ENCODE measurements at regions not wholly inside any gene's neighbourhood (a gene's known extent, or its start where the extent isn't known, plus 50 kb on each side); places are given as distances from the start of the nearest gene placed in this dataset.
"Not testable (repeated sequence)": the region's sequence is repeated elsewhere in the genome, so short reads cannot be mapped to it uniquely, and the experiment has no call there.

DNA sequence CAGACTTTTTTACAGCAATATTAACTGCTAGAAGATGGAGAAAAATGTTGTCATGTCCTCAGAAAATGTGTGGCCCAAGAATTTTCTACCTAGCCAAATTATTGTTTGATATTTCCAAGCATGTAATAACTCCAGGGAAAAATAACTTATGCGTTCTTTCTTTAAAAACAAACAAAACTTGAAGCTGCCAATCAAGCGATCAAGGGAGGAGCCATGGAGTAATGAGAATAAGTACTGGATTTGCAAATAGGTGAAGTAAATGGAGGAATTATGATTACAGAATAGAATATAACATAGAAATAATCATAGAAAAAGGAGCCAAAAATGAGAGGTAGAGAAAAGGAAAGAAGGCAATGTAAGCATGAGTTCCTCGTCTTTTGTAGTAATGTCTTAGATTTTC, 225.3 kb downstream of the DLEU7 start:
- Histone ChIP-seq H3K36me3 (ENCODE audit: control insufficient read depth in 1 of 2, insufficient read depth in 2 of 2, low read length in 1 of 2) (no peaks in the 10 kb centered on the region), H3K4me3 (ENCODE audit: low read length in 2 of 2) (no peak overlapping the region), H3K27ac (ENCODE audit: low read depth in 1 of 2, low read length in 2 of 2) (no peak overlapping the region), H3K9me3 (ENCODE audit: control insufficient read depth, low read length) (no peaks in the 10 kb centered on the region), H3K4me1 (ENCODE audit: control insufficient read depth in 1 of 2, insufficient read depth in 2 of 2, low read length in 2 of 2) (no peaks in the 10 kb centered on the region), H3K27me3 (ENCODE audit: control insufficient read depth in 1 of 2, insufficient read depth in 2 of 2, low read length in 1 of 2) (no peaks in the 10 kb centered on the region)
- WGBS, 2 donors, result 90 to 92% methylated on average over 3 of the region's 3 CpGs
- no peak for DNase-seq
- intact Hi-C loops (cut with DNase I), result no loop called here
- ATAC-seq (ENCODE audit: low FRiP score), result no peak

- intact Hi-C loops (cut with DNase I), result no loop called here
- peaks cover 3 to 5% of the 10 kb centered on the region in 2 donors for H3K4me1 ChIP-seq (ENCODE audit: control insufficient read depth in 1 of 2, insufficient read depth in 2 of 2, low read length in 2 of 2)
- no peaks in the 10 kb centered on the region for H3K27me3 ChIP-seq (ENCODE audit: control insufficient read depth in 1 of 2, insufficient read depth in 2 of 2, low read length in 1 of 2)
- DNase-seq (peak in 1 of 2 donors; percentile 57), ATAC-seq (ENCODE audit: low FRiP score) (no peak)
- H3K36me3 ChIP-seq (ENCODE audit: control insufficient read depth in 1 of 2, insufficient read depth in 2 of 2, low read length in 1 of 2), result no peaks in the 10 kb centered on the region
- H3K4me3 ChIP-seq (ENCODE audit: low read length in 2 of 2), result no peak overlapping the region
- H3K9me3 ChIP-seq (ENCODE audit: control insufficient read depth, low read length), result no peaks in the 10 kb centered on the region
- H3K27ac ChIP-seq (ENCODE audit: low read depth in 1 of 2, low read length in 2 of 2), result no peak overlapping the region
- 86 to 93% methylated on average over 3 of the region's 3 CpGs for WGBS, 2 donors
These were observed 217.4 kb downstream of the DLEU7 start for GRCh38 chr13:50626101-50626547.

DNA sequence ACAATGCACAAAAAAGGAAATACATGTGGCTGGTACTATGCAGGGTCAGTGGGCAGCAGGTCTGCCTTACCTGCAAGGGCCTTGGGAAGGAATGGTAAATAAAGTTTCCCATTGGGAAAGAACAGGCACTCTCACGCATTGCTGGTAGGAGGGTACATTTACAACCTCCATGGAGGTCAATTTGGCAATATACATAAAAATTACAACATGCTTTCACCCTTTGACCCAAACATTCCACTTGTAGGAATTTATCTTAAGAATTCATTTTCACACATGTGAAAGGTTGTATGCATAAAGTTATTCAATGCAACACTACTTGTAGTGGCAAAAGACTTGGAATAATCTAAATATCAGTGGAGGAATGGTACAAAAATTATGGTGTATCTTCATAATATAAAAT, 216.4 kb downstream of the DLEU7 start:
- Histone ChIP-seq H3K27me3 (ENCODE audit: control insufficient read depth in 1 of 2, insufficient read depth in 2 of 2, low read length in 1 of 2) (no peaks in the 10 kb centered on the region), H3K9me3 (ENCODE audit: control insufficient read depth, low read length) (no peaks in the 10 kb centered on the region), H3K4me3 (ENCODE audit: low read length in 2 of 2) (no peak overlapping the region), H3K27ac (ENCODE audit: low read depth in 1 of 2, low read length in 2 of 2) (no peak overlapping the region), H3K4me1 (ENCODE audit: control insufficient read depth in 1 of 2, insufficient read depth in 2 of 2, low read length in 2 of 2) (peaks cover 3 to 5% of the 10 kb centered on the region in 2 donors), H3K36me3 (ENCODE audit: control insufficient read depth in 1 of 2, insufficient read depth in 2 of 2, low read length in 1 of 2) (no peaks in the 10 kb centered on the region)
- ATAC-seq (ENCODE audit: low FRiP score) (no peak), DNase-seq (no peak)
- WGBS, 2 donors, result 97% methylated on average over 1 of the region's 1 CpG
- intact Hi-C loops (cut with DNase I), result no loop called here

DNA sequence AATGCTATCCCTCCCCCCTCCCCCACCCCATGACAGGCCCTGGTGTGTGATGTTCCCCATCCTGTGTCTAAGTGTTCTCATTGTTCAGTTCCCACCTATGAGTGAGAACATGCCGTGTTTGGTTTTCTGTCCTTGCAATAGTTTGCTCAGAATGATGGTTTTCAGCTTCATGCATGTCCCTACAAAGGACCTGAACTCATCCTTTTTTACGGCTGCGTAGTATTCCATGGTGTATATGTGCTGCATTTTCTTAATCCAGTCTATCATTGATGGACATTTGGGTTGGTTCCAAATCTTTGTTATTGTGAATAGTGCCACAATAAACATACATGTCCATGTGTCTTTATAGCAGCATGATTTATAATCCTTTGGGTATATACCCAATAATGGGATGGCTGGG, 215.0 kb downstream of the DLEU7 start:
- DNase-seq; intact Hi-C loops (cut with DNase I); H3K4me3 ChIP-seq (ENCODE audit: low read length in 2 of 2); H3K36me3 ChIP-seq (ENCODE audit: control insufficient read depth in 1 of 2, insufficient read depth in 2 of 2, low read length in 1 of 2); H3K4me1 ChIP-seq (ENCODE audit: control insufficient read depth in 1 of 2, insufficient read depth in 2 of 2, low read length in 2 of 2); H3K27me3 ChIP-seq (ENCODE audit: control insufficient read depth in 1 of 2, insufficient read depth in 2 of 2, low read length in 1 of 2); H3K9me3 ChIP-seq (ENCODE audit: control insufficient read depth, low read length); ATAC-seq (ENCODE audit: low FRiP score); H3K27ac ChIP-seq (ENCODE audit: low read depth in 1 of 2, low read length in 2 of 2): not testable (repeated sequence)
- 97% methylated on average over 3 of the region's 3 CpGs for WGBS, 2 donors

DNA sequence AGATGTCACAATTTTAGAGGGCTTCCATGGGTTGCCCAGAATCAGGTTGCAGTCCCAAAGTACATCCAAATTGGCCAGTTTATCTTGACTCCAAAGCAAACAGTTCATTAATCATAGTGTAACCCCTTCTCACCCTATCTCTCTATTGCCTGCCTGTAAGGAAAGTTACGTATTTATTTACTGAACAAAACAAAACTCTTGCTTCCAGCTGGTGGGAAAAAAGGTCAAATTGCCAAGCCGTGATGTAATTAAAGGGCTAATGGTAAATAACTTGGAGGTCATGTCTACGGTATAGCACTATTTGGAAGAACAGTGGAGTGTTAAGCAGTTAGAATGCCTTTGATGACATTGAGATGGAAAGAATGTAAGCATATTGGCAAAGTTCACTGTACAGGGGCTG, 214.0 kb downstream of the DLEU7 start:
- ATAC-seq (ENCODE audit: low FRiP score) (no peak), DNase-seq (no peak)
- no peaks in the 10 kb centered on the region for H3K9me3 ChIP-seq (ENCODE audit: control insufficient read depth, low read length)
- H3K4me1 ChIP-seq (ENCODE audit: control insufficient read depth in 1 of 2, insufficient read depth in 2 of 2, low read length in 2 of 2), result peaks cover 3 to 5% of the 10 kb centered on the region in 2 donors
- no peak overlapping the region for H3K27ac ChIP-seq (ENCODE audit: low read depth in 1 of 2, low read length in 2 of 2)
- 20 to 24% methylated on average over 3 of the region's 3 CpGs for WGBS, 2 donors
- H3K36me3 ChIP-seq (ENCODE audit: control insufficient read depth in 1 of 2, insufficient read depth in 2 of 2, low read length in 1 of 2), result no peaks in the 10 kb centered on the region
- H3K4me3 ChIP-seq (ENCODE audit: low read length in 2 of 2), result no peak overlapping the region
- intact Hi-C loops (cut with DNase I), result no loop called here
- no peaks in the 10 kb centered on the region for H3K27me3 ChIP-seq (ENCODE audit: control insufficient read depth in 1 of 2, insufficient read depth in 2 of 2, low read length in 1 of 2)

- WGBS, 2 donors, result 30 to 35% methylated on average over 4 of the region's 4 CpGs
- no peak for DNase-seq
- Histone ChIP-seq H3K9me3 (ENCODE audit: control insufficient read depth, low read length) (no peaks in the 10 kb centered on the region), H3K36me3 (ENCODE audit: control insufficient read depth in 1 of 2, insufficient read depth in 2 of 2, low read length in 1 of 2) (no peaks in the 10 kb centered on the region), H3K27me3 (ENCODE audit: control insufficient read depth in 1 of 2, insufficient read depth in 2 of 2, low read length in 1 of 2) (no peaks in the 10 kb centered on the region), H3K4me3 (ENCODE audit: low read length in 2 of 2) (no peak overlapping the region), H3K4me1 (ENCODE audit: control insufficient read depth in 1 of 2, insufficient read depth in 2 of 2, low read length in 2 of 2) (peaks cover 3 to 5% of the 10 kb centered on the region in 2 donors), H3K27ac (ENCODE audit: low read depth in 1 of 2, low read length in 2 of 2) (peak overlapping the region in 1 of 2 donors; percentile 30)
- ATAC-seq (ENCODE audit: low FRiP score), result no peak
- intact Hi-C loops (cut with DNase I), result no loop called here
These were observed 213.5 kb downstream of the DLEU7 start for GRCh38 chr13:50629966-50630365.

DNA sequence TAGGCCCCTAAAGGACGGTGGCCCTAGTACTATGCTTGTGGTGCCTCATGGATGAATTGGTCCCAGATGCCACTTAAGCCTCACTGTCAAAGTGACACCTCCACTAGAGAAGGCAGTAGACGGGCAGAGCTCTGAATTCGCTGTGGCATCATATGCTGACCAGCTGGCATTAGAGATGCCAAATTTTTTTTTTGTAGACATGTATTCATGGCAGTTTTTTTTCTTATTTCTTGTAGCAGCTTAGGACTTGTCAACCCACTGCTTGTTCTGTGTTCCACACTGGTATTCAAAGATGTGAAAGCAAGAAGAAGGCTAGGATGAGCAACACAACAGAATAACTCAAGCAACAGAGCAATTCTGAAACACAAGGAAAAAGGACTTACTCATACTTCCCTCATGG, 212.5 kb downstream of the DLEU7 start:
- Histone ChIP-seq H3K36me3 (ENCODE audit: control insufficient read depth in 1 of 2, insufficient read depth in 2 of 2, low read length in 1 of 2) (no peaks in the 10 kb centered on the region), H3K27me3 (ENCODE audit: control insufficient read depth in 1 of 2, insufficient read depth in 2 of 2, low read length in 1 of 2) (no peaks in the 10 kb centered on the region), H3K9me3 (ENCODE audit: control insufficient read depth, low read length) (no peaks in the 10 kb centered on the region), H3K4me1 (ENCODE audit: control insufficient read depth in 1 of 2, insufficient read depth in 2 of 2, low read length in 2 of 2) (peaks cover 3 to 5% of the 10 kb centered on the region in 2 donors), H3K4me3 (ENCODE audit: low read length in 2 of 2) (no peak overlapping the region), H3K27ac (ENCODE audit: low read depth in 1 of 2, low read length in 2 of 2) (no peak overlapping the region)
- DNase-seq, result no peak
- WGBS, 2 donors, result 93 to 99% methylated on average over 3 of the region's 3 CpGs
- ATAC-seq (ENCODE audit: low FRiP score), result no peak
- intact Hi-C loops (cut with DNase I), result no loop called here

GRCh38 chr13:50634339-50634738, 209.2 kb downstream of the DLEU7 start:
- Histone ChIP-seq H3K27me3 (ENCODE audit: control insufficient read depth in 1 of 2, insufficient read depth in 2 of 2, low read length in 1 of 2) (no peaks in the 10 kb centered on the region), H3K4me1 (ENCODE audit: control insufficient read depth in 1 of 2, insufficient read depth in 2 of 2, low read length in 2 of 2) (peaks cover under 1 to 5% of the 10 kb centered on the region in 2 donors), H3K27ac (ENCODE audit: low read depth in 1 of 2, low read length in 2 of 2) (no peak overlapping the region), H3K4me3 (ENCODE audit: low read length in 2 of 2) (no peak overlapping the region), H3K36me3 (ENCODE audit: control insufficient read depth in 1 of 2, insufficient read depth in 2 of 2, low read length in 1 of 2) (no peaks in the 10 kb centered on the region), H3K9me3 (ENCODE audit: control insufficient read depth, low read length) (no peaks in the 10 kb centered on the region)
- 98 to 99% methylated on average over 3 of the region's 3 CpGs for WGBS, 2 donors
- intact Hi-C loops (cut with DNase I), result no loop called here
- DNase-seq, result no peak
- no peak for ATAC-seq (ENCODE audit: low FRiP score)

DNA sequence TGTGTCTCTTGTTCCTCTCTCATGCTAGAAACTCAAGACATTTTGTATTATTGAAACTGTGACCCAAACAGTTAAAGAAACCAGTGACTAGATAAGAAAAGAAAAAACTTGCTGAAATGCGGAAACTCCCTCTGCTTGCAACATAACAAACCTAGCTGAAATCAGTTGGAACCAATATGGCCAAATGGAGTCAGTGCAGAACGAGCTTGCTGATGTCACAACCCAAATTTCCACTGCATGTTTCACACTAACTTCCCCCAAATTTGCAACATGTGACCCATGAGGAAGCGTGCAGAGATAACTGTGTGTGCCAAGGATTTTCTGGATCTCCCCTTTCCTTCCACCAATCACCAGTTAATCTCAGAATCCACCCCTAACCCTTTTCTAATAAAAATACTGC, 208.0 kb downstream of the DLEU7 start:
- no peaks in the 10 kb centered on the region for H3K27me3 ChIP-seq (ENCODE audit: control insufficient read depth in 1 of 2, insufficient read depth in 2 of 2, low read length in 1 of 2)
- H3K4me1 ChIP-seq (ENCODE audit: control insufficient read depth in 1 of 2, insufficient read depth in 2 of 2, low read length in 2 of 2), result no peaks in the 10 kb centered on the region
- H3K27ac ChIP-seq (ENCODE audit: low read depth in 1 of 2, low read length in 2 of 2), result no peak overlapping the region
- DNase-seq (no peak), ATAC-seq (ENCODE audit: low FRiP score) (peak; percentile 90)
- 67 to 68% methylated on average over 3 of the region's 3 CpGs for WGBS, 2 donors
- intact Hi-C loops (cut with DNase I), result no loop called here
- no peaks in the 10 kb centered on the region for H3K36me3 ChIP-seq (ENCODE audit: control insufficient read depth in 1 of 2, insufficient read depth in 2 of 2, low read length in 1 of 2)
- no peak overlapping the region for H3K4me3 ChIP-seq (ENCODE audit: low read length in 2 of 2)
- H3K9me3 ChIP-seq (ENCODE audit: control insufficient read depth, low read length), result no peaks in the 10 kb centered on the region
